ENCODE measurements at regions not wholly inside any gene's neighbourhood (a gene's known extent, or its start where the extent isn't known, plus 50 kb on each side); places are given as distances from the start of the nearest gene placed in this dataset.

DNA sequence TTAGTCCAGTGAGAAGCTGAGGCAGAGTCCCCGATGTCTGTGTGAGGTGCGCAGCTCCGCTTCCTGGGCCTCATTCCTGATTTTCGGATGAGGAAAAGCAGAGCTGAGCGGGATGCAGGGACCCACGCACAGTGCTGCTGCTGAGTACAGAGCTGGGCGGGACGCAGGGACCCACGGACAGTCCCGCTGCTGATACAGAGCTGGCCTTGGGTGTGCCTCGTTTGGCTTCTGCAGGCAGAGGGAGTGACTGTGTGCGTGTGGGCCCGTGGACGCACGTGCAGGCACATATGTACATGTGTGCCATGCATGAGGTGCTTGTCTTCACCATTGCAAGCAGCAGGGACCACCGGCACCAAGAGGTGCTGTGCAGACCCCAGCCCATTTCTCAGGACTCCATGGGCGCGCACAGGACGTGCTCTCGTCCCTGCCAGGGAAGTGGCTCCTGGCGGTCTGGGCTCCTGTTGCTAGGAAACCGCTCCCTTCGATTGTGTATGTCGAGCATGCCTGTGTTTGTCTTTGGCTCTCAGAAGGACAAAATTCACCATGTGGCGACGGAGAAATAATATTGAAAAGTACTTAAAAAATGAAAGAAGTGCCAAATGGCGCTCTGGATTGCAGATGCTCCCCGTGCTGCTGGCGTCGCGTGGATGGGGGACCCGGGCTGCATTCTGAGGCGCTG is 303.8 kb upstream of the MKI67 start:
- DNase-seq (ENCODE audit: extremely low read depth, insufficient read length), result no peak

DNA sequence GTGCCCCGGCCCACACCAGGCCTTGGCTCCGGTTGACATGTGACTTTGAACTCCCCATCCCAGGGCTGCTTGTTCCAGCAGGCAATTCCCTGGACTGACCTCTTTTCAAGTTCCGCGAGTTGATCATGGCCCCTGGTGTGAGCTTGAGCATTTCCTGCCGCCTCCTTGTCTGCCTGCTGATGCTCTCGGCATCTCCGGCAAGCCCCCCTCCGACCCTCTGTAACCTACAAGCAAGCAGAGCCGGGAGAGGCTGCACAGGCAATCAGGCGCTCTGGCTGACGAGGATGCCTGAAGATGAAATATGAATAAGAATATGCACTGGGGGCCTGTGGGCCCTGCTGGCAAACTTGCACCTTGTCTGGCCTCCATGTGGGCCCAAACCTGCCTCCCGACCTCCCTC is 304.9 kb upstream of the MKI67 start:
- no peaks in the 10 kb centered on the region for H3K36me3 ChIP-seq (ENCODE audit: control insufficient read depth, insufficient read depth, low read length)
- H3K4me3 ChIP-seq (replicated peaks; ENCODE audit: low read depth, low read length), result no peak overlapping the region
- no peaks in the 10 kb centered on the region for H3K27me3 ChIP-seq (replicated peaks; ENCODE audit: control insufficient read depth, insufficient read depth, low read length)
- TF ChIP-seq, protein P1, sequence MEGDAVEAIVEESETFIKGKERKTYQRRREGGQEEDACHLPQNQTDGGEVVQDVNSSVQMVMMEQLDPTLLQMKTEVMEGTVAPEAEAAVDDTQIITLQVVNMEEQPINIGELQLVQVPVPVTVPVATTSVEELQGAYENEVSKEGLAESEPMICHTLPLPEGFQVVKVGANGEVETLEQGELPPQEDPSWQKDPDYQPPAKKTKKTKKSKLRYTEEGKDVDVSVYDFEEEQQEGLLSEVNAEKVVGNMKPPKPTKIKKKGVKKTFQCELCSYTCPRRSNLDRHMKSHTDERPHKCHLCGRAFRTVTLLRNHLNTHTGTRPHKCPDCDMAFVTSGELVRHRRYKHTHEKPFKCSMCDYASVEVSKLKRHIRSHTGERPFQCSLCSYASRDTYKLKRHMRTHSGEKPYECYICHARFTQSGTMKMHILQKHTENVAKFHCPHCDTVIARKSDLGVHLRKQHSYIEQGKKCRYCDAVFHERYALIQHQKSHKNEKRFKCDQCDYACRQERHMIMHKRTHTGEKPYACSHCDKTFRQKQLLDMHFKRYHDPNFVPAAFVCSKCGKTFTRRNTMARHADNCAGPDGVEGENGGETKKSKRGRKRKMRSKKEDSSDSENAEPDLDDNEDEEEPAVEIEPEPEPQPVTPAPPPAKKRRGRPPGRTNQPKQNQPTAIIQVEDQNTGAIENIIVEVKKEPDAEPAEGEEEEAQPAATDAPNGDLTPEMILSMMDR (IDR thresholded peaks at IDR 0.05; ENCODE audit: insufficient read depth, low read length, poor library complexity, severe bottlenecking), result no peak
- no peak for DNase-seq (ENCODE audit: extremely low read depth, insufficient read length)

More for the DNA sequence above, 303.8 kb upstream of the MKI67 start:
- Histone ChIP-seq H3K27me3 (replicated peaks; ENCODE audit: control insufficient read depth, insufficient read depth, low read length) (no peaks in the 10 kb centered on the region), H3K36me3 (ENCODE audit: control insufficient read depth, insufficient read depth, low read length) (no peaks in the 10 kb centered on the region), H3K4me3 (replicated peaks; ENCODE audit: low read depth, low read length) (no peak overlapping the region)
- TF ChIP-seq, protein P1 (IDR thresholded peaks at IDR 0.05; ENCODE audit: insufficient read depth, low read length, poor library complexity, severe bottlenecking), result no peak

DNA sequence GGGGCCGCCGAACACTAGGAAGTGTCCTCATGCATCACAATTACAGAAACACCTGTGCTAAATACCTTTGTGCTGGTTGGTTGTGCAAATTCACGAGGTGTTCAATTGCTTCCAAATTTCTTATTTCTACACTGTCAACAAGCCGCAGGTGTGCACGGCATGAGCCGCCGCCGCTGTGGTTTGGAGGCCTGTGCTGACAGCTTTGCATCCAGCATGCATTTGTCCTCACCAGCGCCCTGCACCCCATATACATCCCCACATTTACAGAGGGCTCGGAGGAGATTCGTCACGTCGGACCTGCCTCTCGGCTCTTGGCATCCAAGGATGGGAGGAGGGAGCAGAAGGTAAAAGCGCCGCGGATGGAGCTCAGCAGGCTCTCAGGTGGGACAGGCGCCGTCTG is 305.3 kb upstream of the MKI67 start:
- DNase-seq (ENCODE audit: extremely low read depth, insufficient read length), result no peak
- no peaks in the 10 kb centered on the region for H3K27me3 ChIP-seq (replicated peaks; ENCODE audit: control insufficient read depth, insufficient read depth, low read length)

DNA sequence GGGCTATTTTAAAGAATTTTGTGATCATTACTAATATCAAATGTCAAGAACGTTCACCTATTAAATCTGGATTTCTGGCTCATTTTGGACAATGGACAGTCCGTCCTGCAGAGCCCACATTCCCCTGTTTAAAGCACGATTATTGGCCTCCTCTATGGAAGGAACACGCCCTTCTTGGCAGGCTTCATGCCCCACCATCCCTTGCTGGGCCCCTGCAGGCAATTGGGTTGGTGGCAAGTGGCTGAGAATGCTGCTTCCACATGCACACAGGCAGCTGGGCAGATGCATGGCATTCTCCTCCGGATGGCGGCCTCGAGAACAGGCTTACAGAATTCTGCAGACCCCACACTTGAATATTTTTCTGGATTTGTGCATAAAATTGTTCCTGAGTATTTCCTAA is 305.8 kb upstream of the MKI67 start:
- no peak overlapping the region for H3K4me3 ChIP-seq (replicated peaks; ENCODE audit: low read depth, low read length)
- no peaks in the 10 kb centered on the region for H3K36me3 ChIP-seq (ENCODE audit: control insufficient read depth, insufficient read depth, low read length)
- no peaks in the 10 kb centered on the region for H3K27me3 ChIP-seq (replicated peaks; ENCODE audit: control insufficient read depth, insufficient read depth, low read length)
- no peak for DNase-seq (ENCODE audit: extremely low read depth, insufficient read length)
- TF ChIP-seq, protein P1 (IDR thresholded peaks at IDR 0.05; ENCODE audit: insufficient read depth, low read length, poor library complexity, severe bottlenecking), result no peak

More for the DNA sequence above, 305.3 kb upstream of the MKI67 start:
- Histone ChIP-seq H3K36me3 (ENCODE audit: control insufficient read depth, insufficient read depth, low read length) (no peaks in the 10 kb centered on the region), H3K4me3 (replicated peaks; ENCODE audit: low read depth, low read length) (no peak overlapping the region)
- TF ChIP-seq, protein P1 (IDR thresholded peaks at IDR 0.05; ENCODE audit: insufficient read depth, low read length, poor library complexity, severe bottlenecking), result no peak

DNA sequence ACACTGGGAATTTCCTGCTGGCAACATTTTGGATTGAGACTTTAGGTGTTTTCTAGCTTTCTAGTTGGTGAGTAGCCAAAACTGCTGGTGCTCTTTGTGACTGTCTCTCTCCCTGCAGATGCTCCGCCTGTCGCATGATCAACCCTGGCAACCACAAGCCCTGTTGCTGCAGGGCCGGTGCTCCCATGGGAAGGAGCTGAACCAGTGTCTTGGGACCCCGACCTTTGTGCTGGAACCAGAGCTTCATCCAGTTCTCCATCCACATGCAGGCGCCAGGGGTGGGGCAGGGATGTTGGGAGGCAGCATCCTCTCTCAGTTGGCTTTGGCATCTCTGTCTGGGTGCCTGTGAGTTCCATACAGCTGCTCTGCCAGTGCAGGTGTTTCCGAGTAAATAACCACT is 306.2 kb upstream of the MKI67 start:
- TF ChIP-seq, protein P1 (IDR thresholded peaks at IDR 0.05; ENCODE audit: insufficient read depth, low read length, poor library complexity, severe bottlenecking), result no peak
- DNase-seq (ENCODE audit: extremely low read depth, insufficient read length), result no peak
- Histone ChIP-seq H3K4me3 (replicated peaks; ENCODE audit: low read depth, low read length) (no peak overlapping the region), H3K27me3 (replicated peaks; ENCODE audit: control insufficient read depth, insufficient read depth, low read length) (no peaks in the 10 kb centered on the region), H3K36me3 (ENCODE audit: control insufficient read depth, insufficient read depth, low read length) (no peaks in the 10 kb centered on the region)

DNA sequence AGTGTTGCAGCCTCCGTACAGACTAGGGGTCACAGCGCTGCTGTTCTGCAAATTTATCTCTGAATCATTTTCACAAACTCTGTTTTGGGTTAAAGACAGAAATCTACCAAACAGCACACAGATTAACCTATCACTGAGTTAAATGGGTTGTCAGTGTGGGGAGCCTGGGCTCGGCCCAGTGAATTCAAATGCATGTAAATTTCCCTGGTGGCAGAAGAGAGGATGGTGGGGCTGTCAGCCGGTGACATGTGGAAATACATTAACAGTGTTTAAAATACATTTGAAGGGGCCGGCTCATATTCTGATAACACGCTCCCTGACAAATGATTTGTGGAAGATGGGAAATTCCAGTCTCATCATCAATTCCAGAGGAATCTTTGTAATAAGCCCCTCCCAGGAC is 309.6 kb upstream of the MKI67 start:
- Histone ChIP-seq H3K4me3 (replicated peaks; ENCODE audit: low read depth, low read length) (no peak overlapping the region), H3K36me3 (ENCODE audit: control insufficient read depth, insufficient read depth, low read length) (no peaks in the 10 kb centered on the region), H3K27me3 (replicated peaks; ENCODE audit: control insufficient read depth, insufficient read depth, low read length) (no peaks in the 10 kb centered on the region)
- TF ChIP-seq, protein P1 (IDR thresholded peaks at IDR 0.05; ENCODE audit: insufficient read depth, low read length, poor library complexity, severe bottlenecking), result no peak
- DNase-seq (ENCODE audit: extremely low read depth, insufficient read length), result no peak

All from GM06990 (cell line).